HCT116 (cell line): ENCODE measurements at regions not wholly inside any gene's neighbourhood (a gene's known extent, or its start where the extent isn't known, plus 50 kb on each side); places are given as distances from the start of the nearest gene placed in this dataset.

Experiments used
- ATAC-seq: fragments of 200-7000 bp; cut with Tn5 transposase; 2 replicates; pipeline ENCODE4 v1.9.1; 2020; ENCODE audit warnings: mild to moderate bottlenecking, moderate library complexity
- BruUV-seq: library from RNA; stranded (reverse); fragments of 400-500 nt; replicated peaks from 2 replicates; lab custom pipeline; 2021; lab: Mats Ljungman, UMichigan
- CTCF ChIA-PET: fragments of 300-600 bp; sonication (Branson Sonifier 250); formaldehyde crosslinking; loops from one replicate; lab custom pipeline; 2021; ENCODE audit warnings: antibody characterized with exemption; lab: Charles Lee
- POLR2A ChIA-PET: fragments of 300-600, 350-600 bp; sonication (Branson Sonifier 250); formaldehyde crosslinking; loops from one replicate; lab custom pipeline; 2021; ENCODE audit warnings: antibody characterized with exemption; lab: Charles Lee
- RAD21 ChIA-PET, 2 experiments: fragments of 300-600 bp; sonication (Branson Sonifier 250); formaldehyde crosslinking; loops; one replicate each; lab custom pipeline; 2023; ENCODE audit warnings: low total read pairs in 2 of 2; ENCODE audit not compliant: uncharacterized antibody in 2 of 2, unreplicated experiment in 2 of 2, low non-redundant PET in 1 of 2; lab: Charles Lee
- DNase-seq: peaks from one replicate; pipeline ENCODE4 v3.0.0-alpha.2; 2010; ENCODE audit warnings: low read depth, low spot score
- H2AFZ ChIP-seq: fragments of 200-600 bp; shearing (Covaris generic), sonication (generic); 2 replicates; pipeline ENCODE4 v1.6.1; 2017; ENCODE audit warnings: low read depth, mixed run types, mixed read lengths, antibody characterized with exemption, low read length; ENCODE audit not compliant: poor library complexity, severe bottlenecking
- H3K27ac ChIP-seq: 2 replicates; pipeline ENCODE4 v1.5.1; 2012; ENCODE audit warnings: low read depth, low read length
- H3K27me3 ChIP-seq: fragments of 200-600 bp; sonication (generic); 2 replicates; pipeline ENCODE4 v1.6.1; 2016; ENCODE audit warnings: mixed run types, low read length, mixed read lengths; ENCODE audit not compliant: insufficient read depth
- H3K36me3 ChIP-seq, 2 experiments: fragments of 200-500 bp in 1 of 2; fragments of 200-600 bp in 1 of 2; sonication (Bioruptor generic) in 1 of 2; sonication (generic) in 1 of 2; 2 replicates each; pipeline versions ENCODE4 v1.5.1 to v1.6.1; 2014 to 2016; ENCODE audit warnings: low read length in 2 of 2, inconsistent platforms in 1 of 2, mixed read lengths in 1 of 2, mixed run types in 1 of 2; ENCODE audit not compliant: insufficient read depth in 2 of 2, control insufficient read depth in 1 of 2
- H3K4me1 ChIP-seq, 2 experiments: fragments of 200-600 bp in 1 of 2; sonication (generic) in 1 of 2; 2 replicates each; pipeline versions ENCODE4 v1.5.1 to v1.6.1; 2012 to 2017; ENCODE audit warnings: low read length in 2 of 2, inconsistent platforms in 1 of 2, mild to moderate bottlenecking in 1 of 2, mixed read lengths in 1 of 2, mixed run types in 1 of 2, moderate library complexity in 1 of 2; ENCODE audit not compliant: insufficient read depth in 2 of 2, control insufficient read depth in 1 of 2
- H3K4me2 ChIP-seq: fragments of 200-600 bp; sonication (generic); 2 replicates; pipeline ENCODE4 v1.6.1; 2017; ENCODE audit warnings: mixed run types, low read length, mixed read lengths
- H3K4me3 ChIP-seq, 2 experiments: fragments of 200-600 bp in 1 of 2; sonication (generic) in 1 of 2; replicated peaks in 1 of 2; 2 replicates each; pipeline ENCODE4 v1.5.1; 2011 to 2016; ENCODE audit warnings: low read length in 2 of 2, control low read depth in 1 of 2, low read depth in 1 of 2, mild to moderate bottlenecking in 1 of 2, mixed read lengths in 1 of 2, mixed run types in 1 of 2
- H3K79me2 ChIP-seq: fragments of 200-600 bp; sonication (generic); 2 replicates; pipeline ENCODE4 v1.6.1; 2017; ENCODE audit warnings: mild to moderate bottlenecking, mixed run types, low read length, moderate library complexity, mixed read lengths; ENCODE audit not compliant: insufficient read depth
- H3K9ac ChIP-seq: fragments of 200-600 bp; sonication (generic); 2 replicates; pipeline ENCODE4 v1.6.1; 2016; ENCODE audit warnings: low read length, mixed read lengths
- H3K9me2 ChIP-seq: fragments of 200-600 bp; sonication (generic), shearing (Covaris generic); 2 replicates; pipeline ENCODE4 v1.6.1; 2017; ENCODE audit warnings: mixed run types, mild to moderate bottlenecking, moderate library complexity; ENCODE audit not compliant: insufficient read depth
- H3K9me3 ChIP-seq, 2 experiments: fragments of 200-500 bp in 1 of 2; fragments of 200-600 bp in 1 of 2; sonication (Bioruptor generic) in 1 of 2; sonication (generic) in 1 of 2; 2 replicates each; pipeline ENCODE4 v1.6.1; 2014 to 2017; ENCODE audit warnings: low read length in 2 of 2, mixed read lengths in 2 of 2, inconsistent platforms in 1 of 2, low read depth in 1 of 2, mild to moderate bottlenecking in 1 of 2, mixed run types in 1 of 2, moderate library complexity in 1 of 2; ENCODE audit not compliant: control insufficient read depth in 1 of 2, insufficient read depth in 1 of 2
- H4K20me1 ChIP-seq: fragments of 200-600 bp; sonication (generic), shearing (Covaris generic); 2 replicates; pipeline ENCODE4 v1.6.1; 2017; ENCODE audit warnings: mixed run types, mild to moderate bottlenecking, moderate library complexity; ENCODE audit not compliant: insufficient read depth
- ATF3 ChIP-seq: IDR thresholded peaks from 2 replicates; pipeline ENCODE4 v1.6.1; 2012
- CBX3 ChIP-seq: IDR thresholded peaks from 2 replicates; pipeline ENCODE4 v1.6.1; 2012; ENCODE audit warnings: low read depth
- EGR1 ChIP-seq: IDR thresholded peaks from 2 replicates; pipeline ENCODE4 v1.6.1; 2012; ENCODE audit warnings: low read depth
- ELF1 ChIP-seq: IDR thresholded peaks from 2 replicates; pipeline ENCODE4 v1.6.1; 2012; ENCODE audit warnings: low read depth, borderline replicate concordance
- FOSL1 ChIP-seq: IDR thresholded peaks from 2 replicates; pipeline ENCODE4 v1.6.1; 2012; ENCODE audit warnings: low read depth
- POLR2A ChIP-seq: IDR thresholded peaks from 2 replicates; pipeline ENCODE4 v1.7.0; 2011; ENCODE audit warnings: borderline replicate concordance; ENCODE audit not compliant: insufficient read depth, insufficient read length; ENCODE audit errors: extremely low read depth
- POLR2AphosphoS5 ChIP-seq: IDR thresholded peaks from 2 replicates; pipeline ENCODE4 v1.6.1; 2011; ENCODE audit warnings: mild to moderate bottlenecking, low read depth, low read length, moderate library complexity
- SIN3A ChIP-seq: IDR thresholded peaks from 2 replicates; pipeline ENCODE4 v1.6.1; 2012; ENCODE audit warnings: low read depth
- ZBTB33 ChIP-seq: IDR thresholded peaks from 2 replicates; pipeline ENCODE4 v1.6.1; 2011; ENCODE audit warnings: mild to moderate bottlenecking, low read length, moderate library complexity; ENCODE audit not compliant: insufficient replicate concordance; ENCODE audit errors: extremely low read depth
- intact Hi-C: fragments of 100-400 bp; cut with micrococcal nuclease; formaldehyde crosslinking; loops from 2 replicates; pipeline ENCODE4 v1.10.0; 2022
- TF ChIP-seq, protein P1 (sequence below): IDR thresholded peaks from 2 replicates; pipeline ENCODE4 v1.6.1; 2012
- TF ChIP-seq, protein P2 (sequence below), 3 experiments: fragments of 200-600 bp in 1 of 3; sonication (generic) in 1 of 3; IDR thresholded peaks in 2 of 3; conservative IDR thresholded peaks in 1 of 3; 2 replicates each; pipeline ENCODE4 v1.5.1; 2012 to 2017; ENCODE audit warnings: low read depth in 2 of 3, low read length in 2 of 3, antibody characterized with exemption in 1 of 3, borderline replicate concordance in 1 of 3, control low read depth in 1 of 3, mild to moderate bottlenecking in 1 of 3, mixed read lengths in 1 of 3, mixed run types in 1 of 3, moderate library complexity in 1 of 3; ENCODE audit not compliant: insufficient read depth in 1 of 3

DNA sequence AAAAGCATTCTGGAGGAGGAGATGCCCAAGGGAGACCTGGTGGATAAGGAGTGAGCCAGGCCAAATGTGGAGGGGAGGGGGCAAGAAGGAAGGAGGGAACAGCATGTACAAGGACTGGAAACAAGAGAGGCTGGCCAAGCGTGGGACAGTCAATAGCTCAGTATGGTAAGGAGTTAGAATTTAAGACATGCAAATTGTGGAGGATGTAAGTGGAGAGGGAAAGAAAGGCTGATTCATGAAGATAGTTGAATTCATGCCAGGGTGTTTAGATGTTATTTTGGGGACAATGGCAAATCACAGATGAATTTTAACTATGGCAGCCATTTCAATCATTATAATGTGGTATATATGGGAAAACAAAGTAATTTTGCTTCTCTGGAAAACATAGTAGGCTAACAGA is 462.3 kb downstream of the MEIS1 start:
- ChIA-PET POLR2A (no interaction called here), RAD21 (no interaction called here), CTCF (no interaction called here)
- Histone ChIP-seq H3K36me3 (no peaks in the 10 kb centered on the region), H3K9me2 (no peaks in the 10 kb centered on the region), H3K79me2 (no peaks in the 10 kb centered on the region), H2AFZ (no peak overlapping the region), H3K4me2 (no peak overlapping the region), H3K9me3 (peaks cover 4% of the 10 kb centered on the region in 2 experiments; a peak in 2 of 4 replicates), H4K20me1 (no peaks in the 10 kb centered on the region), H3K4me1 (no peaks in the 10 kb centered on the region), H3K27me3 (no peaks in the 10 kb centered on the region), H3K27ac (no peak overlapping the region), H3K9ac (no peak overlapping the region), H3K4me3 (no peak overlapping the region)
- intact Hi-C loops: no loop called here
- TF ChIP-seq FOSL1 (no peak), EGR1 (no peak), CBX3 (no peak), POLR2A (no peak), ZBTB33 (no peak), ATF3 (no peak), POLR2AphosphoS5 (no peak), ELF1 (no peak), SIN3A (no peak)
- TF ChIP-seq, protein P1, sequence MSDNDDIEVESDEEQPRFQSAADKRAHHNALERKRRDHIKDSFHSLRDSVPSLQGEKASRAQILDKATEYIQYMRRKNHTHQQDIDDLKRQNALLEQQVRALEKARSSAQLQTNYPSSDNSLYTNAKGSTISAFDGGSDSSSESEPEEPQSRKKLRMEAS: no peak
- TF ChIP-seq, protein P2, sequence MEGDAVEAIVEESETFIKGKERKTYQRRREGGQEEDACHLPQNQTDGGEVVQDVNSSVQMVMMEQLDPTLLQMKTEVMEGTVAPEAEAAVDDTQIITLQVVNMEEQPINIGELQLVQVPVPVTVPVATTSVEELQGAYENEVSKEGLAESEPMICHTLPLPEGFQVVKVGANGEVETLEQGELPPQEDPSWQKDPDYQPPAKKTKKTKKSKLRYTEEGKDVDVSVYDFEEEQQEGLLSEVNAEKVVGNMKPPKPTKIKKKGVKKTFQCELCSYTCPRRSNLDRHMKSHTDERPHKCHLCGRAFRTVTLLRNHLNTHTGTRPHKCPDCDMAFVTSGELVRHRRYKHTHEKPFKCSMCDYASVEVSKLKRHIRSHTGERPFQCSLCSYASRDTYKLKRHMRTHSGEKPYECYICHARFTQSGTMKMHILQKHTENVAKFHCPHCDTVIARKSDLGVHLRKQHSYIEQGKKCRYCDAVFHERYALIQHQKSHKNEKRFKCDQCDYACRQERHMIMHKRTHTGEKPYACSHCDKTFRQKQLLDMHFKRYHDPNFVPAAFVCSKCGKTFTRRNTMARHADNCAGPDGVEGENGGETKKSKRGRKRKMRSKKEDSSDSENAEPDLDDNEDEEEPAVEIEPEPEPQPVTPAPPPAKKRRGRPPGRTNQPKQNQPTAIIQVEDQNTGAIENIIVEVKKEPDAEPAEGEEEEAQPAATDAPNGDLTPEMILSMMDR (IDR thresholded peaks at IDR 0.05 in 2 of 3, conservative IDR thresholded peaks at IDR 0.05 in 1 of 3; ENCODE audit: borderline replicate concordance in 1 of 3, insufficient read depth in 1 of 3, low read depth in 2 of 3, low read length in 2 of 3): no peak
- BruUV-seq: no TSS peak
- no peak for DNase-seq
- no peak for ATAC-seq
